Duodenal mucosa (tissue), 2 donors: ENCODE measurements at regions not wholly inside any gene's neighbourhood (a gene's known extent, or its start where the extent isn't known, plus 50 kb on each side); places are given as distances from the start of the nearest gene placed in this dataset.
A peak's percentile ranks its signal among the peaks of the same experiment; 100 is the strongest.

Source experiments
- H3K27ac ChIP-seq: one replicate; pipeline ENCODE4 v1.7.0; 2013; ENCODE audit warnings: low read depth, low read length
- H3K27me3 ChIP-seq, 2 donors: one replicate each; pipeline ENCODE4 v1.7.0; 2013; ENCODE audit warnings: low read length in 2 of 2, control low read depth in 1 of 2; ENCODE audit not compliant: insufficient read depth in 2 of 2, control insufficient read depth in 1 of 2
- H3K36me3 ChIP-seq, 2 donors: one replicate each; pipeline ENCODE4 v1.7.0; 2013; ENCODE audit warnings: low read length in 2 of 2, control low read depth in 1 of 2; ENCODE audit not compliant: insufficient read depth in 2 of 2, control insufficient read depth in 1 of 2
- H3K4me1 ChIP-seq, 2 donors: one replicate each; pipeline ENCODE4 v1.7.0; 2013; ENCODE audit warnings: low read length in 2 of 2, control low read depth in 1 of 2; ENCODE audit not compliant: insufficient read depth in 2 of 2, control insufficient read depth in 1 of 2
- H3K4me3 ChIP-seq, 2 donors: one replicate each; pipeline ENCODE4 v1.7.0; 2013; ENCODE audit warnings: low read length in 2 of 2, low read depth in 1 of 2
- H3K9ac ChIP-seq, 2 donors: one replicate each; pipeline ENCODE4 v1.7.0; 2013; ENCODE audit warnings: low read length in 2 of 2, low read depth in 1 of 2
- H3K9me3 ChIP-seq, 2 donors: one replicate each; pipeline ENCODE4 v1.7.0; 2013; ENCODE audit warnings: low read length in 2 of 2, control low read depth in 1 of 2; ENCODE audit not compliant: control insufficient read depth in 1 of 2

DNA sequence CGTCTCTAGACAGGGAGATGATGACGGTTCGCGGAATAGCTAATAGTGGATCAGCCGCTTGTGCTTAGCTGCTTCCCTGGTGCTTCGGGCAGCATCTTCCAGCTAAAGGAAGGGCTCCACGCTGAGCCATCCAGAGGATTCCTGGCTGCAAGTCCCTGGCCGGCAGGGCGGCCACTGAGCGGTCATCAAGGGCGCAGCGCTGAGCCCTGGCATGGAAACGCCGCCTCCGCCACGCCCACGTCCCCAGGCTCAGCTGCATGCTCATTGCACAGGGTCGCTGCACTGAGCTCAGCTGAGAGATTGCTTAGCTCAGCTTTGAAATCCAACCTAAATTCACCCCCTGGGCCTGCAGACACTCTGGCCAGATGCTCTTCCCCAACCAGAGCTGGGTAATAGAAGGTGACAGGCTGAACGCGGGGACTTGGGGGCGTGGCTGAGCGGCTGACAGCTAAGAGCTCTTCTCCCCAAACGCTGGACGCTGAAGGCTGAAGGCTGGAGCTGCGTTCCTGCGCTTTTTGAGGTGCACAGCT is 118.2 kb upstream of the KIT start:
- Histone ChIP-seq H3K36me3 (no peaks in the 10 kb centered on the region), H3K4me3 (peak overlapping the region; percentile 69 to 73), H3K27ac (no peak overlapping the region), H3K9me3 (no peaks in the 10 kb centered on the region), H3K9ac (no peak overlapping the region), H3K27me3 (no peaks in the 10 kb centered on the region), H3K4me1 (peaks cover 5 to 6% of the 10 kb centered on the region in 2 donors)

DNA sequence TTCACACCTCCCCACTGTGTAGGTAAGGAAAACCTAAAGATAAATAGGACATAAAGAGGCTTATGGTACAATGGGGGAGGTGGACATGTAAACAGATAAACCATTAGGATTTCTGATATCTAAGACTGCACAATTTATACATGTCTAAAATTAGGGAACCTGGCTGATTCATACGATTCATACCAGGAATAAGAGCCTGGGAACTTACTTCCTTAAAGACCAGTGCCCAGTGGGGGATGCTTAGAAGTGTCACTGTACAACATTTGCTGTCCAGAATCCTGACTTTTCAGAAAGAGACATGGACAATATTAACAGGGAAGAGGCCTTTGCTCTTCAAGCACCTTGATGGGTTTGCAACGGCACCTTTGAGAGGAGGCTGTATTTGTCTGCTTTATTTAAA is 116.8 kb upstream of the KIT start:
- H3K4me3 ChIP-seq: no peak overlapping the region
- no peak overlapping the region for H3K9ac ChIP-seq
- H3K4me1 ChIP-seq: peaks cover 5 to 6% of the 10 kb centered on the region in 2 donors
- no peaks in the 10 kb centered on the region for H3K36me3 ChIP-seq
- no peaks in the 10 kb centered on the region for H3K9me3 ChIP-seq
- H3K27ac ChIP-seq: no peak overlapping the region
- H3K27me3 ChIP-seq: no peaks in the 10 kb centered on the region

DNA sequence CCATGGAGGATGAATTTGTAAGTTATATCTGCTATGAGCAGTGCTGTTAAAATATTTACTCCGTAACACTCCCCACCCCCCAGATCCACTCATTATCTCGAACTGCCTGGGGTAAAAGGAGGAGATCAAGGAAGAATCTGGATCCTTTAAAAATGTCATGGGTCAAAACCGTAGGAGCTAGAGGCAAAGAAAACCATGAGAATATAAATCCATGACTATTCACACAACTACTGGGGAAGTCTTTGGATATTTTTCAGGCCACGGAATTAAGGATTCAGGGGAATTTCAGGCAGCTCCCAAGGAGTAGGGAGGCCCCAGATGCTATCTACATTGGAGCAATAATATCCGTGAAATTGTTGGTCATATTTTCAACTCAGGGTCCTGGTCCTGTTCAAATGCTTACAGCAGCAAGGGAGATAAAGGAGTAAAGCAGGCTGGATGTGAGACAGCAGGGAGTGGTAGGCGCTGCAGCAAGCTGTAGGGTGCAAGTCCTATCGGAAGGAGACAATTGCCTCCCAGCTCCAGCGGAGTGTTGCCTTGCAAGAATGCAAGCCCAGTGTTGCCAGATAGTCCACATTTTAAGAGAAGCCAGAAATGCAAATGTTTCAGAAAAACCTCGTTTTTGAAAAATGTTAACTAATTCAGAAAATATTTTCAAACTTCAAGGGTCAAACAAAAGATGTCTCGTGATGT is 116.2 kb upstream of the KIT start:
- H3K27me3 ChIP-seq: no peaks in the 10 kb centered on the region
- no peak overlapping the region for H3K4me3 ChIP-seq
- H3K9ac ChIP-seq: no peak overlapping the region
- no peak overlapping the region for H3K27ac ChIP-seq
- no peaks in the 10 kb centered on the region for H3K9me3 ChIP-seq
- no peaks in the 10 kb centered on the region for H3K36me3 ChIP-seq
- peaks cover 5 to 9% of the 10 kb centered on the region in 2 donors for H3K4me1 ChIP-seq

DNA sequence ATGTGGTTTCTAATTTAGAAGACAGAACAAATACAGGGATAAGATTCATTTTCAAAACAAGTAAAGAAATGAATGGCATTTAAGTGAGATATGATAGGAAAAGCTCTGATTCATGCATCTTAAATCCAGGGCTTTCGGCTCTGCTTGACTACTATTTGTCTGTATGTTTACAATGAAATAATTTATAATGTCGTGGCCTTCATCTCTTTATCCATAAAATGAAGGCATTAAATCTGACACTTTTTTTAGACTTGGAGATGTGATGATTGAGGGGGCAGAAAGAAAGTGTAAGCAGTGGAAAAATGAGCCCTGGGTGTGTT is 115.7 kb upstream of the KIT start:
- Histone ChIP-seq H3K36me3 (no peaks in the 10 kb centered on the region), H3K27ac (no peak overlapping the region), H3K9ac (no peak overlapping the region), H3K27me3 (no peaks in the 10 kb centered on the region), H3K9me3 (no peaks in the 10 kb centered on the region), H3K4me1 (peaks cover 6 to 14% of the 10 kb centered on the region in 2 donors), H3K4me3 (no peak overlapping the region)

DNA sequence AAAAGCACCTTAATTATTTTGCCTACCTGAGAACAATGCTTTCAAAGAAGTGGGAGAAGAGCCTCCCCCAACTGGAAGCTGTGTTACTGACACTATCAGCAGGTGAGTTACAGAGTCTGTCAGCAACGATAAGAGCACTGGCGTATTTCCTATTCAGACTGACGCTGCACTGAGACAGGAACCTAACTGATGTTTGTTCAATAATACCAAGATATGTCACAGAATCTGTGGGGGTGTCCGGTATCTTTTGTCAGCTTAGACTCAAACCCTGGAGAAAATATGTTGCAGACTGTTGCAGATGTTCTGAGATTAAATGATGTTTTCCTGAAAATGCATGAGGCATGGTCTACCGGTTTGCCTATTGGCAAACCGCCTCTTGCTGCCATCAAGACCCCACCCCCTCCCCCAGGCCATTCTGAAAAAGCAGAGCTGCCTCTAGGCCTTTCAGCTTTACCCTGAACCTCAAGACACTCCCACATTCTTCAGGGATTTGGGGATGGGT is 115.2 kb upstream of the KIT start:
- Histone ChIP-seq H3K27ac (no peak overlapping the region), H3K4me1 (peaks cover 11 to 15% of the 10 kb centered on the region in 2 donors), H3K36me3 (no peaks in the 10 kb centered on the region), H3K4me3 (no peak overlapping the region), H3K9ac (no peak overlapping the region), H3K9me3 (no peaks in the 10 kb centered on the region), H3K27me3 (no peaks in the 10 kb centered on the region)

DNA sequence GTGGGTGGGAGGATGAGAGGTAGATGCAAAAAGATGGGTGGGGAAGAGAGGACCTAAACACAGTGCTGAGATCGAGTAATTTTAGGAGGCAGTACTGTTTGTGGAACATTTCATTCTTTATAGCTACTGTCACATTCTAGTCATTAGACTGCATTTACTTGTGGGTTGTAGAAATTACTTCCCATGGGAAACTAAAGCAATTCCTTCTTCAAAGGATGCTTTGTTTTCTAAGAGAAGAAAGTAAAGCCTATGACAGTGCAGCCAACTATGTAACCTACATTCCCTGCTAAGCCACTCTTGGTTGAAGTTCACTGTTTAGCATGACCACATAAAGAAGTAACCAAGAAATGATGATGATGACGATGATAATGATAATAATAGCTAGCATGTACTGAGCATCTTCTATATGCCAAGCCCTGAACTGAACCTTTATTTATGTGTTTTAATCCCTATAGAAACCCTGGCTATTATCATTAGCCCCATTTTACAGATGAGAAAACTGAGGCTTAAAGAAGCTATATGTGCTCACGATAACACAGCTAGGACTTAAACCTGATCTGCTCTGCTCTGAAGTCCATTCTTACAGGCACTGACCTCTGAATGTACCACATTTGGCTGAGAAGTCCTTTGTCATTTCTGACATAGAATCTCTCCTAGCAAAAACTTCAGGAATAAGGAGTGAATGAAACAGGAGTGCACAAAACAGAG is 114.5 kb upstream of the KIT start:
- H3K36me3 ChIP-seq: no peaks in the 10 kb centered on the region
- H3K27me3 ChIP-seq: no peaks in the 10 kb centered on the region
- no peak overlapping the region for H3K4me3 ChIP-seq
- no peaks in the 10 kb centered on the region for H3K9me3 ChIP-seq
- H3K9ac ChIP-seq: no peak overlapping the region
- H3K4me1 ChIP-seq: peaks cover 18 to 22% of the 10 kb centered on the region in 2 donors
- no peak overlapping the region for H3K27ac ChIP-seq

DNA sequence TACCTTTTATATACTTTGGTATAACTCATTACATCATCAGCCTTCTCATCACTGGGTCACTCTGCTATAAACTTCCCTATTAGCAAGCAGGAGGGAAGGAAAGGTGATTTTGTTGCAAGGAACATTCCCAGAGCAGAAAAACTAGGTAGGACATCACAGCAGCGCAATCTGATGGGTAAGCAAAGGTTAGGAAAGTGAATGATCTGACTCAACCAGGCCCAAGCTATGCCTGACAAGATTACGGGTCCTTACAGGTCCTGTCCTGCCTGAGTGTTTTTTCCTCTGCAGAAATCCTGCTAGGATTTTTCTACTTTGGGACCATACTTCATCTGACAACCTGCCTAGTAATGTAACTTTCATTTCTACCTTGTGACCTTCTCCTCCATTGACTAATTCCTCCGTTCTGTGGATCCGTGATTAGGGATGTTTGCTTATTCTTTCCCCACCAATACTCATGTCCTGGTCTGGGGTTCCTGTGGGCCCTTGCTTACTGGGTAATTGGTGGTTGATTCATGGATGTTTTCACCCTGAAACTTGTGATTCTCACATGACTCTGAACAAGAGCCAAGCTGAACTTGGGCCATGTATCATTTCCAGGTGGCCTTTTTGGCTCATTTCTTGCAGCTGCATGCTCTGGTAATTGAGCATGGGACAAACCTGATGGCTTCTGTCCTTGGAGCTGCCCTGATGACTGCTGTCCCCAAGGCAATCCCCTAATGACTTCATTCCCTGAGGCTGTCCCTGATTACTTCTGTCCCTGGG is 111.9 kb upstream of the KIT start:
- Histone ChIP-seq H3K27me3 (no peaks in the 10 kb centered on the region), H3K9me3 (no peaks in the 10 kb centered on the region), H3K4me3 (no peak overlapping the region), H3K4me1 (peaks cover 23 to 24% of the 10 kb centered on the region in 2 donors), H3K27ac (no peak overlapping the region), H3K9ac (no peak overlapping the region), H3K36me3 (no peaks in the 10 kb centered on the region)

DNA sequence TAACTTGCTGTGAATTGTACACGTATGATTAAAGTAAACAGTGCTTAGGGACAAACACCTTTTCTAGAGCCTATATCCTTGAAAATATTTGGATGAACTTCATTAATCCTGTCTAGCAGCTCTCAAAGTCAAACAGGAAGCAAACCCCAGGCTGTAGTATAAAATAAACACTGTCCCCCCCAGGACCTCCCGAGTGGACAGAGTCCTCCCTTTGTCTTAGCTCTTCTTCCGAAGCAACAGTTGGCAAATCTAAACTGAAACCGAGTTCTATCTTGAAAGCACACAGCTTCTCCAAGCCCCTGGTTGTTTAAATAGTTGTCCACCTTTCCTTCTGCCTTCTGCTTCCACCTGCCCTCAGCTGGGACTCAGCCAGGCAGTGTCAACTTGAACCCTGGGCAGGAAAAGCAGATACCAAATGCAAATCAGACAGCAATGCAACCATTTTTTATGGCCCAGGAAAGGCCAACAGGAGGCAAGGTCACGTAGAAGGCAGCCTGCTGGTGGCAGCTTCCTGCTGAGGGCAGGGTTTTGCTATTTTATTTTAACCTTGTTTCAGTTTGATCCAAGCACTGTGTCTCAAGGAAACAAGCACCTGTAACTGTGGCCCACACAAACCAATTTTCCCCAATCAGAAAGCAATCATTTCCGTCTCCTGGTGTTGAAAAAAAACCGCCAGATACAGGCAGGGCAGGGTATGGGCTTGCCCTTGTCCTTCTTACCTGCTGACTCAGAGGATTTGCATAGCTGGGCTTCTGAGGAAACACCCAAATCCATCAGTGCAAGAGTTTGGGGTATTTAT is 110.3 kb upstream of the KIT start:
- Histone ChIP-seq H3K27ac (peak overlapping the region; percentile 74), H3K9ac (peak overlapping the region; percentile 6 to 56), H3K4me3 (peak overlapping the region; percentile 19 to 29), H3K36me3 (no peaks in the 10 kb centered on the region), H3K27me3 (no peaks in the 10 kb centered on the region), H3K4me1 (peaks cover 23 to 24% of the 10 kb centered on the region in 2 donors), H3K9me3 (no peaks in the 10 kb centered on the region)

DNA sequence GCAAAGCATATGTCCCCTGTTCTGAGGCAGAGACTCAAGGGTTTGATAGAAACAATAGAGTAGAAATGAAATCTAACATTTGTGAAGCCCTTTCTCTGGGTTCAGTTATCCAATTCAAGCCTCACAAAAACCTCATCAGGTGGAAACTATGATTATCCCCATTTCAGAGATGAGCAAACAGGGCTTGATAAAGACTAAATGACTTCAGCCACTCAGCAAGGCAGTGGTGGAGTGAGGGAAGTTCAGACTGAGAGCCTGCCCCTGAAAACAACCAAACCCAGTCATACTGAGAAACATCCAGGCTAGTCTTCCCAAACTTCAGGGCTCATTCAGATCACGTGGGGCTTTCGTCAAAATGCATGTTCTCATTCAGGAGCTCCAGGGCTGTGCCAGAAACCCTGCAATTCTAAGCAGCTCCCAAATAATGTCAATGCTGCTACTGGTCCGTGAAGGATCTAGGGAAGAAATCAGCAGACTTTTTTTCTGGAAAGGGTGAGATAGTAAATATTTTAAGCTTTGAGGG is 109.6 kb upstream of the KIT start:
- Histone ChIP-seq H3K27me3 (no peaks in the 10 kb centered on the region), H3K4me1 (peaks cover 23 to 24% of the 10 kb centered on the region in 2 donors), H3K4me3 (peak overlapping the region; percentile 19 to 29), H3K9ac (peak overlapping the region; percentile 6 to 56), H3K9me3 (no peaks in the 10 kb centered on the region), H3K36me3 (no peaks in the 10 kb centered on the region), H3K27ac (no peak overlapping the region)
